GM23338 (cell line): ENCODE measurements at regions not wholly inside any gene's neighbourhood (a gene's known extent, or its start where the extent isn't known, plus 50 kb on each side); places are given as distances from the start of the nearest gene placed in this dataset.

Experiments used
- ATAC-seq: fragments of 200-7000 bp; cut with Tn5 transposase; 3 replicates; pipeline ENCODE4 v1.9.1; 2020
- DNase-seq: peaks from one replicate; pipeline ENCODE4 v3.0.0-alpha.2; 2015; ENCODE audit warnings: low spot score
- H2AFZ ChIP-seq: fragments of 200-600 bp; sonication (generic); 2 replicates; pipeline ENCODE4 v1.8.0; 2016; ENCODE audit warnings: antibody characterized with exemption, mild to moderate bottlenecking, moderate library complexity
- H3F3A ChIP-seq: fragments of 200-600 bp; sonication (generic); replicated peaks from 2 replicates; pipeline ENCODE4 v1.8.0; 2017; ENCODE audit warnings: antibody characterized with exemption, mixed run types, low read depth
- H3K27ac ChIP-seq: fragments of 200-600 bp; sonication (generic); 2 replicates; pipeline ENCODE4 v1.6.1; 2016; ENCODE audit warnings: low read depth
- H3K27me3 ChIP-seq: fragments of 200-600 bp; sonication (generic); 2 replicates; pipeline ENCODE4 v1.8.0; 2016; ENCODE audit warnings: mild to moderate bottlenecking, mixed run types, moderate library complexity; ENCODE audit not compliant: insufficient read depth
- H3K36me3 ChIP-seq: fragments of 200-600 bp; sonication (generic); 2 replicates; pipeline ENCODE4 v1.8.0; 2016; ENCODE audit warnings: mild to moderate bottlenecking; ENCODE audit not compliant: insufficient read depth
- H3K4me1 ChIP-seq: fragments of 200-600 bp; sonication (generic); 2 replicates; pipeline ENCODE4 v1.8.0; 2016; ENCODE audit warnings: mild to moderate bottlenecking, moderate library complexity; ENCODE audit not compliant: insufficient read depth
- H3K4me2 ChIP-seq: fragments of 200-600 bp; sonication (generic); 2 replicates; pipeline ENCODE4 v1.7.1; 2017; ENCODE audit warnings: mixed run types
- H3K4me3 ChIP-seq: fragments of 200-600 bp; sonication (generic); 2 replicates; pipeline ENCODE4 v1.6.1; 2016; ENCODE audit warnings: mixed run types
- H3K79me2 ChIP-seq: fragments of 200-600 bp; sonication (generic); replicated peaks from 2 replicates; pipeline ENCODE4 v1.8.0; 2017; ENCODE audit warnings: mild to moderate bottlenecking; ENCODE audit not compliant: insufficient read depth
- H3K9me2 ChIP-seq: fragments of 200-600 bp; sonication (generic); 2 replicates; pipeline ENCODE4 v1.8.0; 2017; ENCODE audit not compliant: insufficient read depth
- H4K20me1 ChIP-seq: fragments of 200-600 bp; sonication (generic); replicated peaks from 2 replicates; pipeline ENCODE4 v1.8.0; 2017; ENCODE audit warnings: mild to moderate bottlenecking; ENCODE audit not compliant: insufficient read depth
- H3K27ac Mint-ChIP-seq: 2 replicates; pipeline ENCODE4 v1.8.0; 2020; ENCODE audit warnings: inconsistent platforms, mild to moderate bottlenecking, moderate library complexity, mixed read lengths
- H3K27me3 Mint-ChIP-seq: 3 replicates; pipeline ENCODE4 v1.8.0; 2022; ENCODE audit warnings: low read depth, mild to moderate bottlenecking, moderate library complexity, mixed read lengths, inconsistent platforms; ENCODE audit not compliant: insufficient read depth, poor library complexity
- H3K36me3 Mint-ChIP-seq: 3 replicates; pipeline ENCODE4 v1.8.0; 2021; ENCODE audit warnings: low read depth, mild to moderate bottlenecking, inconsistent platforms, moderate library complexity, mixed read lengths
- H3K4me1 Mint-ChIP-seq: 3 replicates; pipeline ENCODE4 v1.8.0; 2020; ENCODE audit warnings: mild to moderate bottlenecking, inconsistent platforms, mixed read lengths
- H3K4me3 Mint-ChIP-seq: 3 replicates; pipeline ENCODE4 v1.8.0; 2021; ENCODE audit warnings: moderate library complexity, mild to moderate bottlenecking, inconsistent platforms, mixed read lengths
- H3K9me3 Mint-ChIP-seq: 3 replicates; pipeline ENCODE4 v1.8.0; 2020; ENCODE audit warnings: moderate library complexity, mild to moderate bottlenecking, inconsistent platforms, mixed read lengths
- CREB1 ChIP-seq: fragments of 250-450 bp; sonication (Bioruptor Pico); IDR thresholded peaks from 2 replicates; pipeline ENCODE4 v1.5.0; 2020; ENCODE audit warnings: low read depth, mild to moderate bottlenecking, moderate library complexity
- CTCF ChIP-seq, 2 experiments: fragments of 200-600 bp in 1 of 2; sonication (generic) in 1 of 2; conservative IDR thresholded peaks; 2 replicates each; pipeline versions ENCODE4 v1.5.1 to v1.6.1; 2016 to 2017; ENCODE audit warnings: antibody characterized with exemption in 2 of 2, low read depth in 2 of 2, mild to moderate bottlenecking in 2 of 2, moderate library complexity in 1 of 2
- ETS1 ChIP-seq: IDR thresholded peaks from 2 replicates; pipeline ENCODE4 v1.6.1; 2016; ENCODE audit warnings: antibody characterized with exemption
- EZH2 ChIP-seq: fragments of 200-600 bp; sonication (generic); IDR thresholded peaks from one replicate; pipeline ENCODE4 v1.8.0; 2017; ENCODE audit warnings: antibody characterized with exemption, mild to moderate bottlenecking, low read depth; ENCODE audit not compliant: unreplicated experiment
- EZH2phosphoT487 ChIP-seq: fragments of 200-600 bp; sonication (generic); IDR thresholded peaks from one replicate; pipeline ENCODE4 v1.8.1; 2018; ENCODE audit warnings: antibody characterized with exemption; ENCODE audit not compliant: unreplicated experiment
- POLR2AphosphoS5 ChIP-seq: IDR thresholded peaks from 2 replicates; pipeline ENCODE4 v1.6.1; 2016; ENCODE audit warnings: antibody characterized with exemption, low read depth
- STAT1 ChIP-seq: IDR thresholded peaks from one replicate; pipeline ENCODE4 v1.6.1; 2016; ENCODE audit warnings: antibody characterized with exemption; ENCODE audit not compliant: unreplicated experiment
- ZNF114 ChIP-seq: fragments of 250-450 bp; sonication (Bioruptor Pico); IDR thresholded peaks from 2 replicates; pipeline ENCODE4 v1.5.0; 2020; ENCODE audit warnings: mild to moderate bottlenecking, moderate library complexity

- Histone ChIP-seq H2AFZ (no peak overlapping the region; the same call in 1 of the 2 replicates), H3K27me3 (no peaks in the 10 kb centered on the region), H3K4me2 (no peak overlapping the region), H3K9me2 (0 out of 2 replicates have a peak, but pooled peaks cover 7% of the 10 kb centered on the region), H3K36me3 (no peaks in the 10 kb centered on the region), H3K4me1 (no peaks in the 10 kb centered on the region; the same call in 1 of the 2 replicates), H3K79me2 (no peaks in the 10 kb centered on the region), H3K27ac (no peak overlapping the region), H3K4me3 (no peak overlapping the region), H3F3A (no peaks in the 10 kb centered on the region), H4K20me1 (no peaks in the 10 kb centered on the region)
- Mint-ChIP-seq H3K9me3 (no peaks in the 10 kb centered on the region), H3K27ac (no peak overlapping the region), H3K4me3 (no peak overlapping the region), H3K4me1 (peaks cover 16% of the 10 kb centered on the region), H3K27me3 (no peaks in the 10 kb centered on the region), H3K36me3 (no peaks in the 10 kb centered on the region; the same call in 2 of the 3 replicates)
- no peak for DNase-seq
- no peak for ATAC-seq
- TF ChIP-seq ZNF114 (CRISPR knock-in tag) (no peak), EZH2 (no peak), POLR2AphosphoS5 (no peak)
Observed at GRCh38 chr6:85017352-85017751, 253.0 kb upstream of the TBX18 start.

GRCh38 chr6:85016726-85017125 lies 252.3 kb upstream of the TBX18 start:
- no peak overlapping the region for H3K27ac ChIP-seq
- no peak for DNase-seq
- Mint-ChIP-seq H3K4me3 (no peak overlapping the region), H3K27ac (no peak overlapping the region), H3K27me3 (no peaks in the 10 kb centered on the region), H3K4me1 (peaks cover 16% of the 10 kb centered on the region), H3K36me3 (no peaks in the 10 kb centered on the region; the same call in 2 of the 3 replicates), H3K9me3 (no peaks in the 10 kb centered on the region)
- H3K4me3 ChIP-seq, result no peak overlapping the region
- no peaks in the 10 kb centered on the region for H3K79me2 ChIP-seq
- no peaks in the 10 kb centered on the region for H4K20me1 ChIP-seq
- H2AFZ ChIP-seq, result no peak overlapping the region; the same call in 1 of the 2 replicates
- no peaks in the 10 kb centered on the region for H3F3A ChIP-seq
- H3K36me3 ChIP-seq, result no peaks in the 10 kb centered on the region
- H3K27me3 ChIP-seq, result no peaks in the 10 kb centered on the region
- H3K9me2 ChIP-seq, result 0 out of 2 replicates have a peak, but pooled peaks cover 7% of the 10 kb centered on the region
- TF ChIP-seq STAT1 (no peak), EZH2 (no peak), ETS1 (no peak), CTCF (conservative IDR thresholded peaks at IDR 0.05; ENCODE audit: low read depth in 2 of 2) (no peak), CREB1 (CRISPR knock-in tag) (no peak), ZNF114 (CRISPR knock-in tag) (no peak), EZH2phosphoT487 (no peak)
- H3K4me1 ChIP-seq, result no peaks in the 10 kb centered on the region; the same call in 1 of the 2 replicates
- H3K4me2 ChIP-seq, result no peak overlapping the region
- ATAC-seq, result no peak
